Liver (tissue), 8 donors: ENCODE measurements at regions not wholly inside any gene's neighbourhood (a gene's known extent, or its start where the extent isn't known, plus 50 kb on each side); places are given as distances from the start of the nearest gene placed in this dataset.

Experiments
- DNase-seq: peaks from one replicate; pipeline ENCODE4 v3.0.0-alpha.2; 2017; ENCODE audit warnings: low spot score
- H3K27ac ChIP-seq, 2 donors: one replicate each; pipeline ENCODE4 v1.7.0; 2013; ENCODE audit warnings: inconsistent platforms in 2 of 2, low read length in 2 of 2, control low read depth in 1 of 2, low read depth in 1 of 2, mild to moderate bottlenecking in 1 of 2
- H3K27me3 ChIP-seq, 4 donors: one replicate each; pipeline versions ENCODE4 v1.6.1 to v1.7.0; 2013; ENCODE audit warnings: low read length in 3 of 4, inconsistent platforms in 1 of 4, mild to moderate bottlenecking in 1 of 4, moderate library complexity in 1 of 4; ENCODE audit not compliant: control insufficient read depth in 4 of 4, insufficient read depth in 4 of 4
- H3K36me3 ChIP-seq, 4 donors: one replicate each; pipeline versions ENCODE4 v1.6.1 to v1.7.0; 2013; ENCODE audit warnings: low read length in 3 of 4, mild to moderate bottlenecking in 3 of 4, low read depth in 1 of 4, moderate library complexity in 1 of 4; ENCODE audit not compliant: control insufficient read depth in 4 of 4, insufficient read depth in 3 of 4
- H3K4me1 ChIP-seq, 4 donors: one replicate each; pipeline versions ENCODE4 v1.6.1 to v1.7.0; 2013; ENCODE audit warnings: low read length in 3 of 4, mild to moderate bottlenecking in 3 of 4, moderate library complexity in 1 of 4; ENCODE audit not compliant: control insufficient read depth in 4 of 4, insufficient read depth in 4 of 4
- H3K4me3 ChIP-seq, 3 donors: one replicate each; pipeline versions ENCODE4 v1.6.1 to v1.7.0; 2013; ENCODE audit warnings: low read length in 3 of 3, control low read depth in 1 of 3, low read depth in 1 of 3, mild to moderate bottlenecking in 1 of 3
- H3K9ac ChIP-seq, 2 donors: one replicate each; pipeline ENCODE4 v1.7.0; 2013; ENCODE audit warnings: low read length in 2 of 2, mild to moderate bottlenecking in 2 of 2, moderate library complexity in 2 of 2, control low read depth in 1 of 2, low read depth in 1 of 2
- H3K9me3 ChIP-seq, 4 donors: one replicate each; pipeline versions ENCODE4 v1.6.1 to v1.7.0; 2013; ENCODE audit warnings: low read length in 3 of 4; ENCODE audit not compliant: control insufficient read depth in 4 of 4
- CTCF ChIP-seq: fragments of 150-350 bp; IDR thresholded peaks from 2 replicates; pipeline ENCODE4 v1.5.1; 2017; ENCODE audit warnings: improper control_type of control experiment, low read depth, low read length; ENCODE audit not compliant: missing input control
- EGR1 ChIP-seq, 2 donors: IDR thresholded peaks; 2 replicates each; pipeline ENCODE4 v1.6.1; 2016 to 2018; ENCODE audit warnings: antibody characterized with exemption in 2 of 2, low read depth in 2 of 2
- FOXA1 ChIP-seq: IDR thresholded peaks from 2 replicates; pipeline ENCODE4 v1.6.1; 2016; ENCODE audit warnings: antibody characterized with exemption
- FOXA2 ChIP-seq: IDR thresholded peaks from 2 replicates; pipeline ENCODE4 v1.6.1; 2016; ENCODE audit warnings: antibody characterized with exemption
- GABPA ChIP-seq, 2 donors: IDR thresholded peaks in 1 of 2; conservative IDR thresholded peaks in 1 of 2; 2 replicates each; pipeline ENCODE4 v1.6.1; 2016; ENCODE audit warnings: antibody characterized with exemption in 2 of 2, mild to moderate bottlenecking in 1 of 2, moderate library complexity in 1 of 2
- HNF4A ChIP-seq, 2 donors: conservative IDR thresholded peaks; 2 replicates each; pipeline ENCODE4 v1.6.1; 2016; ENCODE audit warnings: antibody characterized with exemption in 2 of 2, mild to moderate bottlenecking in 2 of 2
- HNF4G ChIP-seq: IDR thresholded peaks from 2 replicates; pipeline ENCODE4 v1.6.1; 2016; ENCODE audit warnings: antibody characterized with exemption
- JUND ChIP-seq, 2 donors: IDR thresholded peaks; 2 replicates each; pipeline ENCODE4 v1.6.1; 2016; ENCODE audit warnings: antibody characterized with exemption in 2 of 2
- NR2F2 ChIP-seq: IDR thresholded peaks from 2 replicates; pipeline ENCODE4 v1.6.1; 2016; ENCODE audit warnings: antibody characterized with exemption
- RAD21 ChIP-seq, 2 donors: IDR thresholded peaks; 2 replicates each; pipeline ENCODE4 v1.6.1; 2016; ENCODE audit warnings: antibody characterized with exemption in 2 of 2, mild to moderate bottlenecking in 2 of 2
- REST ChIP-seq: IDR thresholded peaks from 2 replicates; pipeline ENCODE4 v1.6.1; 2016; ENCODE audit warnings: antibody characterized with exemption, mild to moderate bottlenecking
- RXRA ChIP-seq, 2 donors: IDR thresholded peaks; 2 replicates each; pipeline ENCODE4 v1.6.1; 2017 to 2018; ENCODE audit warnings: antibody characterized with exemption in 2 of 2, mild to moderate bottlenecking in 1 of 2
- SP1 ChIP-seq: IDR thresholded peaks from 2 replicates; pipeline ENCODE4 v1.6.1; 2018; ENCODE audit warnings: antibody characterized with exemption, mild to moderate bottlenecking
- TAF1 ChIP-seq: conservative IDR thresholded peaks from 2 replicates; pipeline ENCODE4 v1.6.1; 2016; ENCODE audit warnings: antibody characterized with exemption, mild to moderate bottlenecking
- YY1 ChIP-seq: IDR thresholded peaks from 2 replicates; pipeline ENCODE4 v1.6.1; 2016; ENCODE audit warnings: antibody characterized with exemption, mild to moderate bottlenecking
- ZBTB33 ChIP-seq: IDR thresholded peaks from 2 replicates; pipeline ENCODE4 v1.6.1; 2016; ENCODE audit warnings: antibody characterized with exemption
- WGBS: extraction: QIAGEN DNeasy Blood & Tissue Kit; methylation state at CpG from one replicate; pipeline ENCODE4 v1.1.7; 2013; 5-methylcytosine and 5-hydroxymethylcytosine counted together
- TF ChIP-seq, protein P1 (sequence below): IDR thresholded peaks from 2 replicates; pipeline ENCODE4 v1.6.1; 2016; ENCODE audit warnings: antibody characterized with exemption
- TF ChIP-seq, protein P2 (sequence below): IDR thresholded peaks from 2 replicates; pipeline ENCODE4 v1.6.1; 2016; ENCODE audit warnings: antibody characterized with exemption
- donor health status: healthy.
- donor health status: healthy.
- donor health status: healthy.
- donor health status: healthy.
- donor health status: healthy.

DNA sequence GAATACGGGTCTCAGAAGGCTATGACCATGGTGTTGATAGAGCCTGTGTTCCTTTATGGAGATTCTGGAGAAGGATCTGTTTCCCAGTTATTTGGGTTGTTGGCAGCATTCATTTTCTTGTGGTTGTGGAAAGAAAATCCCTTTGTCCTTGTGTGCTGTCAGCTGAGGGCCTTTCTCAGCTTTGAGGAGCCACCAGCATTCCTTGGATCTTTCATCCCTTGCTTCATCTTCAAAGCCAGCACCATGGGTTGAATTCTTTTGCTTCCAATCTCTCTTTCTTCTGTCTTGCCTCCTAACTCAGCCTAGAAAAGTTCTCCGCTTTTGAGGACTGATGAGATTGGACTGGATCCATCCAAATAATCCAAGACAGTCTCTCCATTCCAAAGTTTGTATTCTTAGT, 103.2 kb upstream of the MMADHC start:
- H3K9me3 ChIP-seq = no peaks in the 10 kb centered on the region
- H3K27me3 ChIP-seq = no peaks in the 10 kb centered on the region
- TF ChIP-seq NR2F2 = no peak
- TF ChIP-seq FOXA2 = no peak
- no peak for TF ChIP-seq TAF1
- TF ChIP-seq GABPA (IDR thresholded peaks at IDR 0.05 in 1 of 2, conservative IDR thresholded peaks at IDR 0.05 in 1 of 2) = no peak
- no peak for TF ChIP-seq REST
- no peak for TF ChIP-seq CTCF
- no peak for TF ChIP-seq EGR1 (IDR thresholded peaks at IDR 0.05; ENCODE audit: low read depth in 2 of 2)
- TF ChIP-seq JUND (IDR thresholded peaks at IDR 0.05) = no peak
- no peak for TF ChIP-seq RXRA (IDR thresholded peaks at IDR 0.05)
- no peak for TF ChIP-seq RAD21 (IDR thresholded peaks at IDR 0.05)
- TF ChIP-seq, protein P1, sequence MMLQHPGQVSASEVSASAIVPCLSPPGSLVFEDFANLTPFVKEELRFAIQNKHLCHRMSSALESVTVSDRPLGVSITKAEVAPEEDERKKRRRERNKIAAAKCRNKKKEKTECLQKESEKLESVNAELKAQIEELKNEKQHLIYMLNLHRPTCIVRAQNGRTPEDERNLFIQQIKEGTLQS = no peak
- TF ChIP-seq FOXA1 = no peak
- TF ChIP-seq ZBTB33 = no peak
- TF ChIP-seq HNF4A (conservative IDR thresholded peaks at IDR 0.05) = no peak
- no peak for TF ChIP-seq SP1
- no peak for TF ChIP-seq HNF4G
- no peak for TF ChIP-seq YY1
- TF ChIP-seq, protein P2, sequence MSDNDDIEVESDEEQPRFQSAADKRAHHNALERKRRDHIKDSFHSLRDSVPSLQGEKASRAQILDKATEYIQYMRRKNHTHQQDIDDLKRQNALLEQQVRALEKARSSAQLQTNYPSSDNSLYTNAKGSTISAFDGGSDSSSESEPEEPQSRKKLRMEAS = no peak
- no peak for DNase-seq
- no peaks in the 10 kb centered on the region for H3K36me3 ChIP-seq
- no peak overlapping the region for H3K9ac ChIP-seq
- 96% methylated on average over 2 of the region's 2 CpGs for WGBS
- H3K4me3 ChIP-seq = no peak overlapping the region
- no peak overlapping the region for H3K27ac ChIP-seq
- H3K4me1 ChIP-seq = no peaks in the 10 kb centered on the region

GRCh38 chr2:149687052-149687427, 99.5 kb upstream of the MMADHC start:
- TF ChIP-seq, protein P2 = no peak
- TF ChIP-seq, protein P1 = no peak
- TF ChIP-seq FOXA2 (no peak), HNF4G (no peak), YY1 (no peak), HNF4A (conservative IDR thresholded peaks at IDR 0.05) (no peak), EGR1 (IDR thresholded peaks at IDR 0.05; ENCODE audit: low read depth in 2 of 2) (no peak)
- Histone ChIP-seq H3K4me3 (no peak overlapping the region), H3K36me3 (no peaks in the 10 kb centered on the region), H3K9me3 (no peaks in the 10 kb centered on the region), H3K27me3 (no peaks in the 10 kb centered on the region), H3K27ac (no peak overlapping the region), H3K9ac (no peak overlapping the region), H3K4me1 (no peaks in the 10 kb centered on the region)
- no peak for DNase-seq
- WGBS = 80% methylated on average over 2 of the region's 2 CpGs
